Dendritic cell treated with granulocyte-macrophage colony-stimulating factor and Interleukin-4, amounts not matched to agents 40 ng/mL and 50 ng/mL, for 4 days (primary cell): ENCODE measurements at regions not wholly inside any gene's neighbourhood (a gene's known extent, or its start where the extent isn't known, plus 50 kb on each side); places are given as distances from the start of the nearest gene placed in this dataset.

Experiments
- H3K27ac Mint-ChIP-seq: one replicate; pipeline ENCODE4 v1.8.0; 2022; ENCODE audit warnings: mild to moderate bottlenecking, mixed read lengths
- H3K27me3 Mint-ChIP-seq: one replicate; pipeline ENCODE4 v1.8.0; 2022; ENCODE audit warnings: mild to moderate bottlenecking, mixed read lengths
- H3K36me3 Mint-ChIP-seq: one replicate; pipeline ENCODE4 v1.8.0; 2022; ENCODE audit warnings: low read depth, mixed read lengths
- H3K4me1 Mint-ChIP-seq: one replicate; pipeline ENCODE4 v1.8.0; 2022; ENCODE audit warnings: low read depth, mixed read lengths
- H3K4me3 Mint-ChIP-seq: one replicate; pipeline ENCODE4 v1.8.0; 2022; ENCODE audit warnings: mild to moderate bottlenecking, moderate library complexity, mixed read lengths
- H3K9me3 Mint-ChIP-seq: one replicate; pipeline ENCODE4 v1.8.0; 2022; ENCODE audit warnings: mixed read lengths
- intact Hi-C: fragments of 100-400 bp; cut with micrococcal nuclease; formaldehyde crosslinking; loops from one replicate; pipeline ENCODE4 v1.15.0; 2022

DNA sequence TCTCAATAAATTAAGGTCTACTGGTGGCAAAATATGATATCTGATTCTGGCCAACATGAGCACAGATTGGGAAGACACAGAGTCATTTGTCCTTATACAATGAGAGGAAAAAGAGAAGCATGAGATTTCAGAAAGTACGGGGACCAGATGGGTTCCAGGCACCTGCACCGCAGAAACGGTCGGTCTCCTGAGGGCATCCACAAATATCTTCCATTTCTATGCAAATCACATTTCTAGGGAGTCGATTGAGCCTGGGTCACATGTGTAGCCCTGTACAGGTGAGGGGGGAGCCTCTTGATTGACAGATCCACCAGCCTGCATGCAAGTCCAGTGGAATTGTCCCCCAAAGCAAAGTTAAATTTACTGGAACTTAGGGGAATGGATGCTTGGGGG, 415.6 kb downstream of the NPHP4 start:
- Mint-ChIP-seq H3K27ac (no peak overlapping the region), H3K27me3 (no peaks in the 10 kb centered on the region), H3K36me3 (no peaks in the 10 kb centered on the region), H3K9me3 (no peaks in the 10 kb centered on the region), H3K4me1 (no peaks in the 10 kb centered on the region), H3K4me3 (no peak overlapping the region)
- intact Hi-C loops = no loop called here

DNA sequence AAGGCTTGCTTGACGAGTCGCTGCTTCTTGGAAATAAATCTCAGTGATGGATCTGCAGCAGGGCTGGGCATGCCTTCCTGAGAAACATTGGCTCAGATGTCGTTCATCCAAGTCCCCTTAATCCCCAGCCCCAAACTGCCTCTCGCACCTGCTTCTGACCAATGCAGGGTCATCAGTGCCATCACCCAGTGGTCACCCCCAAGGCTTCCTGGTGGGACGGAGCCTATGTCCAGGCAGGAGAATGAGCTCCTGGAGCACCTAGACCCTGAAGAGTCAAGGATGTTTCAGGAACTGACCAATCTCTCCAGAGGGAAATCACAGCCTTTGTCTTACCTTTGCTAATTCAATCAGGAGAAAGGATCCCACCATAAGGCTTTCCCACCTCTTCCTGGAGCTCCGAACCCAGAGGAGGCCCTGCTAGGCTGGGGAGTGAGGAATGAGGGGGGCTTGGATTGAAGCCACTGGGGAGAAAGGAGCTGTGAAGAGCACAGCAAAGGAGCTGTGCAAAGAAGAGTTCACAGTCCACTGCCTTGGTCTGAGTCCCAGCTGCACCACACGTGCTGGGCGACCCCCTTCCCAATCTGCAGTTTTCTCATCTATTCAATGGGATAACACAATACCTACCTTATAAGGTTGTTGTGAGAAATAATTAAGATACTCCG, 416.1 kb downstream of the NPHP4 start:
- no peak overlapping the region for H3K27ac Mint-ChIP-seq
- H3K4me3 Mint-ChIP-seq = no peak overlapping the region
- peaks cover 3% of the 10 kb centered on the region for H3K9me3 Mint-ChIP-seq
- intact Hi-C loops = no loop called here
- H3K4me1 Mint-ChIP-seq = no peaks in the 10 kb centered on the region
- H3K36me3 Mint-ChIP-seq = no peaks in the 10 kb centered on the region
- no peaks in the 10 kb centered on the region for H3K27me3 Mint-ChIP-seq

DNA sequence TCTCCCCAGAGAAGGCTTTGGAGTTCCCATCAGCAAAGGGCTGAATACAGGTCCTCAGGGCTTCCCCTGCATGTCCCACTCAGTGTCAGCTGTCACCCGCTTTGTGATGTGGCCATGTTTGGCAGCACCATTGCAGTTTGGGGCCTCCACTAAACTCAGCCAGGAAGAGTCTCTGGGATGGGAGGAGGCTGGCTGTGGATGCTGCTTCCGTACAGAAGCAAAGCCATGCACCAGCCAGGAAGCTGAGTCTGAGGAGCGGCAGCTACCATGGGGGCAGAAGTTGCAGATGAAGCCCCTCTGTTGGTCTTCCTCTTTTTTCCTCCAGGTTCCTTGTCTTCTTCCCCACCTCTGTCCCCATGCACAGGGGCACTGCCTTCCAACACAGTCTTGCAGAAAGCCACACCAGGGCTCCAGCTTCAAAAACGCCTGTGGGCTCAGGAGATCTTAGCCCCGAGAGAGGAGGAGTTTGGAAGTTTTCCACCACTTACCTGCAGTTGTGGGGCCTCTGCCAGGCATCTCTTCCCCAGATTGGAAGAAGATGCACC, 416.8 kb downstream of the NPHP4 start:
- Mint-ChIP-seq H3K4me1 (no peaks in the 10 kb centered on the region), H3K36me3 (no peaks in the 10 kb centered on the region), H3K27me3 (no peaks in the 10 kb centered on the region), H3K27ac (no peak overlapping the region), H3K9me3 (peaks cover 9% of the 10 kb centered on the region), H3K4me3 (no peak overlapping the region)
- intact Hi-C loops = no loop called here

DNA sequence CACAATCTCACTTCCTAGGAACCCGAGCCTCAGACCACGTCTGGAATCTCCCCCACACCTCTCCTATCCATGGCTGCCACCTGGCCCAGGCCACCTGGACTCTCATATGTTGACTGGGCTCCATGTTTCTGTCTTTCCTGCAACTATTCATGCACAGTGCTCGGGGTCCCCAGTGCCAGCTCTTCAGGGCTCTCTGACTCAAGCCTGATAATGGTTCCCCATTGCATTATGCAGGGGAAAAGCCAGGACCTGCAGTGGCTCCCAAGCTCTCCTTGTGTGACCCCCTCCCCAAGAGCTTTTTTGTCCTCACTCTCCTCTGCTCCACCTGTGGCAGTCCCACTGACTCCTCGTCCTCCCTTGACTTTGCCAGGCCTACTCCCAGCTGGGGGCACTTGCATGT, 417.6 kb downstream of the NPHP4 start:
- no peaks in the 10 kb centered on the region for H3K4me1 Mint-ChIP-seq
- intact Hi-C loops = no loop called here
- no peaks in the 10 kb centered on the region for H3K36me3 Mint-ChIP-seq

DNA sequence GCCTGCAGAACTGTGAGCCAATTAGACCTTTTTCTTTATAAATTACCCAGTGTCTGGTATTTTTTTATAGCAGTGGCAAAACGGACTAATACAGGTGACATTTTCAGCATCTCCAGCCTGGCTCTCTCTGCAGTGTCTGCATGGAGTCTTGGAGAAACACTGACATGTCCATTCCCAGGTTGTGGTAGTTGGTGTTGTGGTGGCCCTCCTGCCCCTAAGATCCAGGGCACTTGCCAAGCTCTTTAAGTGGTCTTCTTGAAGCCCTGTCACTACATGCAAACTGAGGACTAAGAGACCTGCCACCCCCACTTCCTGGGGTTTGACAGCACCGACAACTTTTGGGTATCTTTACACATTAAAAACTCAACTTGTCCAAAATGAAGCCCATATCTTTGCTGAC, 419.4 kb downstream of the NPHP4 start:
- Mint-ChIP-seq H3K36me3 (no peaks in the 10 kb centered on the region), H3K9me3 (peaks cover 17% of the 10 kb centered on the region), H3K4me1 (no peaks in the 10 kb centered on the region), H3K4me3 (no peak overlapping the region), H3K27ac (no peak overlapping the region), H3K27me3 (no peaks in the 10 kb centered on the region)
- intact Hi-C loops = no loop called here

More for the DNA sequence above, 417.6 kb downstream of the NPHP4 start:
- no peak overlapping the region for H3K4me3 Mint-ChIP-seq
- peaks cover 9% of the 10 kb centered on the region for H3K9me3 Mint-ChIP-seq
- no peak overlapping the region for H3K27ac Mint-ChIP-seq
- H3K27me3 Mint-ChIP-seq = no peaks in the 10 kb centered on the region

DNA sequence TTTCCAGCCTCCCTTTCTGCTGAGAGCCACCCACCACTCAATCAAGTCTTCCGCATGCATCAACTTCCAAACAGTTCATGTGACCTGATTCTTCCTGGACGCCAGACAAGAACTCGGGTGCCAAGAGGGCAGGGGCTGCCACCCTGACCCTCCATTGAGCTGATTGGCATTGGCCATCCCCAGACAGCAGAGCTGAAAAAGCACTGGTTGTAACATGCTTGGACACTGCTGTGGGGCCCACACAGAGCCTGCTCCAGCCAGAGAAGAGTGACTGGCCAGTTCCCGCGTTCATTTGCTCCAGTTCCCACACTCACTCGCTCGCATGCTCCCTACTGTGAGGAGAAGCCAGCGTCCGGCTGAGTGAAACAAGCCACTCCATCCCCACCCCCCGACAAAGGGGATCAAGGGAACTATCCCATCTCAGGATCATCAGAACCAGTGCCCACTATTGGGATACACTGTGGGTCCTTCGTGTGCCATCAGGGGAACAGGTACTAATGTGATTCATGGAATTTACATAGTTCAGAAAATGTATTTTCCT, 420.3 kb downstream of the NPHP4 start:
- H3K27me3 Mint-ChIP-seq = no peaks in the 10 kb centered on the region
- intact Hi-C loops = no loop called here
- H3K4me1 Mint-ChIP-seq = no peaks in the 10 kb centered on the region

DNA sequence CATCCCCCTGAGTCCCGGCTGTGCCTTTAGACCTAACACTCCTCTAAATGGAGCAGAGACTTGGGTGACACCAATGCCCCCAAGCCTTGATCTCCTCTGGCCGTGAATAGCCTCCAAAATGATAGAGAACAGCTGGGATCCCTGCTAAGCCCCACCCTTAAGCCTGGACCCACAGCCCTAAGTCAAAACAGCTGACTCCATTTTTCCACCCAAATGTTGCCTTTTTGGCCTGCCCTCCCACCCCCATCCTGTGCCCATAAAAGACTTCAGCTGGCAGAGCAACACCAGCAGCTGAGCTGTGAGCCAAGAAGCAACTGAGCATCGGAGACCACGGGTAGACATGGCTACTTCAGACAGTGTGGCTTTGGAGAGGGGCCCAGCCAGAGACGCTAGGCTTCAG, 420.8 kb downstream of the NPHP4 start:
- no peaks in the 10 kb centered on the region for H3K4me1 Mint-ChIP-seq
- peaks cover 17% of the 10 kb centered on the region for H3K9me3 Mint-ChIP-seq
- no peaks in the 10 kb centered on the region for H3K27me3 Mint-ChIP-seq
- intact Hi-C loops = no loop called here
- H3K36me3 Mint-ChIP-seq = no peaks in the 10 kb centered on the region
- H3K27ac Mint-ChIP-seq = no peak overlapping the region
- no peak overlapping the region for H3K4me3 Mint-ChIP-seq

More for the DNA sequence above, 420.3 kb downstream of the NPHP4 start:
- Mint-ChIP-seq H3K27ac (no peak overlapping the region), H3K9me3 (peaks cover 17% of the 10 kb centered on the region), H3K4me3 (no peak overlapping the region), H3K36me3 (no peaks in the 10 kb centered on the region)

DNA sequence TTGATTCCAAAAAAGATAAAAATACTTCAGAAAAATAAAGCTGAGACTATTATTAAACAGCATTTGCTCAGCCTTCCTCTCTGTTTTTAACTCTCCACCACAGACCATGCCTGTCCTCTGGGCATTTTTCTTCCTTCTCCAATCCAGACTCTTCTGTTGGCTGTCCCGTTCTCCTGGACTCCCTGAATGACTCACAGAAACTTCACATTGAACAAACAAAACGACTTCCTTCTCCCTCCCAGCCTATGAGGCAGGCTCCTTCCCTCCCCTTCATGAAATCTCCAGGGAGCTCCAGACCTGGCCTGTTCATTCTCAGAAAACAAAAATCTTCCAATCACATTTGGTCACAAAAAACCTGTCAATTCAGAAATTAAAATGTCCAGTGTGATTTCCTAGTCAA, 421.3 kb downstream of the NPHP4 start:
- Mint-ChIP-seq H3K27ac (no peak overlapping the region), H3K9me3 (peaks cover 17% of the 10 kb centered on the region), H3K4me3 (no peak overlapping the region), H3K36me3 (no peaks in the 10 kb centered on the region), H3K4me1 (no peaks in the 10 kb centered on the region), H3K27me3 (no peaks in the 10 kb centered on the region)
- intact Hi-C loops = no loop called here

DNA sequence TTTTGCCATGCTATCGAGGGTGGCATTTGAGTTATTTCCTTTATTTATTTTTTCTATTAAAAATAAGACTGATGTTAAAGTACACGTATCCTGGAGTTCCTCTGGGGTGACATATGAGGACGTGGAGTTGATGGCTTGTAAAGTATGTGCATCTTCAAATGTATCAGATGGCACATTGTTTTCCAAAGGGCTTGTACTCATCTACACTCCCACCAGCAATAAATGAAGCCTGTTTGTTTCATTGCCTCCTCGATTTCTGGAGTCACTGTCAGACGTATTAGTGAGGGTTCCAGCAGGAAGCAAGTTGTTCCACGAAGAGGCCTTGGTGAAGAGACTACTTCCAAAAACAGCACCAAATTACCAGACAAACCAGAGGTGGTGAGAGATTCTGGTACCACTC, 423.9 kb downstream of the NPHP4 start:
- H3K4me3 Mint-ChIP-seq = no peak overlapping the region
- intact Hi-C loops = no loop called here
- no peaks in the 10 kb centered on the region for H3K27me3 Mint-ChIP-seq
- H3K9me3 Mint-ChIP-seq = peaks cover 17% of the 10 kb centered on the region
- H3K4me1 Mint-ChIP-seq = no peaks in the 10 kb centered on the region
- no peak overlapping the region for H3K27ac Mint-ChIP-seq
- H3K36me3 Mint-ChIP-seq = no peaks in the 10 kb centered on the region

DNA sequence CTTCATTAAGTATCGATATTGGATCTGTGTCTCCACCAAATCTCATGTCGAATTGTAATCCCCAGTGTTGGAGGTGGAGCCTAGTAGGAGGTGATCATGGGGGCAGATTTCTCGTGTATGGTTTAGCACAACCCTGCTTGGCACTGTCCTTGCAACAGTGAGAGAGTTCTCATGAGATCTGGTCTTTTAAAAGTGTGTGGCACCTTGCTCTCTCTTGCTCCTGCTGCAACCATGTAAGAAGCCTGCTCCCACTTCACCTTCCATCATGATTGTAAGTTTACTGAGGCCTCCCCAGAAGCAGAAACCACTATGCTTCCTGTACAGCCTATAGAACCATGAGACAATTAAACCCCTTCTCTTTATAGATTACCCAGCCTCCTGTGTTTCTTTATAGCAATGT, 424.4 kb downstream of the NPHP4 start:
- Mint-ChIP-seq H3K36me3 (no peaks in the 10 kb centered on the region), H3K4me1 (no peaks in the 10 kb centered on the region), H3K27me3 (no peaks in the 10 kb centered on the region), H3K4me3 (no peak overlapping the region), H3K27ac (no peak overlapping the region), H3K9me3 (peaks cover 17% of the 10 kb centered on the region)
- intact Hi-C loops = no loop called here

DNA sequence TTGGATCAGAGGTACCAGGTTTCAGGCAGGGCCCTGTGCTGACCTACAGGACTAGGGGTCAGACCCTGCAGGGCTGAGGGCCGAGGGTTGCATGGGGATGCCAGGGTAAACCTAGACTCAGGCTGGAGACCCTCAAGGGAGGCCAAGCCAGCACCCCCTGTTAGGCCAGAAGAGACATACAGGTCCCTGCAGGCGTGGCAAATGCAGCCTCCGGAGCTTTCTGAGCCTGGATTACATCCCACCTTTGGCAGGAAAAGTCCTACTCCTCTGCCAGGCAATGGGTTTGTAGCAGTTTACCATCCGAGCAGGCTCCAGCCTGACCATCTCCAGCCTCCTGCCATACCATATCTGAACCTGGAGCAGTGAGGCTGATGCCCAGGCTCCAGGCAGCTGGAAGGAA, 425.3 kb downstream of the NPHP4 start:
- H3K27me3 Mint-ChIP-seq = no peaks in the 10 kb centered on the region
- no peaks in the 10 kb centered on the region for H3K36me3 Mint-ChIP-seq
- intact Hi-C loops = no loop called here
- no peak overlapping the region for H3K4me3 Mint-ChIP-seq
- no peaks in the 10 kb centered on the region for H3K4me1 Mint-ChIP-seq
- H3K9me3 Mint-ChIP-seq = peaks cover 17% of the 10 kb centered on the region
- H3K27ac Mint-ChIP-seq = no peak overlapping the region

DNA sequence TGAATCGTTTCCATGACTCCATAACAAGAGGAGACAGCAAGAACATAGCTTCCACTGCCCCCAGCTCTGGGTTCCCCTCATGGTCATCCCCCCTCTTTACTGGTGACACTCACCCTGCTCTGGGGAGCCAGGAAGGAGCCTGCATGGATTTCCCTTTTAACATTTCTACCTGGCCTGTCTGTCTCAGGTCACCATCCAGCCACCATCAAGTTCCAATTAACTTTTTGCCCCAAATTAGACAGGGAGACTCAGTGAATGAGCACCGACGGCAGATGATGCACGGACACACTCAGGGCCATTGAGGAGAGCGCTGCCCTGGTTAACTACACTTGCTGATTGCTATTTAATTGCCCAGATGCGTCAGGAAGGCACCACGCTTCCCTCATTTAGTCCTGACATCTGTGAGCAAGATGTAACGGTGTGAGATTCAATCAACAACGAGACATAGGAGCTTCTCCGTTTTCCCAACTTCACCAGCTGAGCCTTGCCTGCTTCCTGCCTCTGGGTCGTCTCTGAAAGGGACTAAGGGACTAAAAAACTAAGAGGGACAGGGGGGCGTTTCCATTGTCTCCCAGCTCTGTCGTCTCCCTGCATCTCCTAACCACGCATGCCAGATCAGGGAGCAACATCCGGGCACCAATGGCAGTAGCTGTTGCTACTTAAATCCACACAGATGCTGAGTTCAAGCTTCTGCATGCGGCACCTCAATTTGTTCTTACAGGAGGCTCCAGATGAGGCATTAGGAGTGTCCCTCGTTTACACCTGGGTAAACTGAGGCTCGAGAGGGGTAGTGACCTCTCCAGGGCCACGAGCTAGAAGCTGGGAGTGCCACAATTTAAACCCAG, 426.7 kb downstream of the NPHP4 start:
- H3K9me3 Mint-ChIP-seq = peaks cover 8% of the 10 kb centered on the region
- H3K4me3 Mint-ChIP-seq = no peak overlapping the region
- H3K27ac Mint-ChIP-seq = no peak overlapping the region
- H3K27me3 Mint-ChIP-seq = no peaks in the 10 kb centered on the region
- H3K4me1 Mint-ChIP-seq = no peaks in the 10 kb centered on the region
- intact Hi-C loops = no loop called here
- no peaks in the 10 kb centered on the region for H3K36me3 Mint-ChIP-seq

DNA sequence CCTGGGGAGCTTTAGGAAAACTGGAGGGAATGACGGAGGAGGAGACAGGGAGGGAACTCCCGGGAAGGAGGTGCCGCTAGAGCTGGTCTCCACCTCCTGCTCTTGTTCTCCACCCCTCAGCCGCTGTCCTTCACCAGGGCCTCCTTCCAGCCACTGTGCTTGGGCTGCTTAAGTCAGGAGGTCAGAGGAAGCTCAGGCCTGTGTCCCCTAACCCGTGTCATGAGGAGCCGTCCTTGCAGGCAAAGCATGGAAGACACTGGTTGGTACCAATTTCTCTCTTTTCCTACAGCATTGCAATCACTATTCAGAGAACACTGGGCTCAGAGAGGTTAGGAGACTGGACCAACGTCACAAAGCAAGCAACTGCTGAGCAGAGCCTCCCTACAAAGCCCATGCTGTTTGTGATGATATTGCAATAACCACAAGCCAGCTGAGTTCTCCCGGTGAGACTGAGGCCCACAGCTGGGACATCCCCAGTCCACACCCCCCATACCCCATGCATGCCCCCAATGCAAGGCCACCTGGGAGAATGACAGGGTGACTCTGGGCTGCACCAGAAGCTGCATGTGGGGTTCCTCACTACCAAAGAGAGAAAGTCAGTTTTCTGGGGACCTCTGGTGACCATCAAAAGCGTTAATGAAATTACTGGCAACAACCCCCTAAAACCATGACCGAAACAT, 427.5 kb downstream of the NPHP4 start:
- Mint-ChIP-seq H3K27ac (no peak overlapping the region), H3K4me3 (no peak overlapping the region), H3K27me3 (no peaks in the 10 kb centered on the region), H3K36me3 (no peaks in the 10 kb centered on the region), H3K9me3 (peaks cover 8% of the 10 kb centered on the region), H3K4me1 (no peaks in the 10 kb centered on the region)
- intact Hi-C loops = no loop called here
